ENCODE measurements at regions not wholly inside any gene's neighbourhood (a gene's known extent, or its start where the extent isn't known, plus 50 kb on each side); places are given as distances from the start of the nearest gene placed in this dataset.

DNA sequence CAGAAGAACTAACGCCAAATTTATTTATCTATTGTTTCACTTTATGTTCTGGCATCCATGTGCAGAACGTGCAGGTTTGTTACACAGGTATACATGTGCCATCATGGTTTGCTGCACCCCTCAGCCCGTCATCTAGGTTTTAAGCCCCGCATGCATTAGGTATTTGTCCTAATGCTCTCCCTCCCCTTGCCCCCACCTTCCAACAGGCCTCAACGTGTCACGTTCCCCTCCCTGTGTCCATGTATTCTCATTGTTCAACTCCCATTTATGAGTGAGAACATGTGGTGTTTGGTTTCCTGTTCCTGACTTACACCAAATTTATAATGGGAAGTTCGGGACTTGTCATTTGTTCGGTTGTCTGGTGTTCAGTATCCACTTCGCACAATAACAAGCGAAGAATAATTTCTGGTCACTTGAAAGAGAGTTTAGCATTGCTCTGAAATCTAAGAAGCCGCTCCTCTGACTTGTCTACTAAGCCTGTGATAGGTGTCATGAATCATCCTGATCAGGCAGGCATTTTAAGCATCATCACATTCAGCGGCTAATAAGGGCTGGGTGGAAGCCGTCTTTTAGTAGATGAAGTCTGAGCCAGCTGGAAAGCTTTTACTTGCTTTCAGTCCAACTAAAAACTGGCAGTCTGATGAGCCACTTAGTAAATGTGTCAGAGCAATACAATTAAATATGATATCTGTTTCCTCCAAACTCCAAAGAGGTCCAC lies 1065.7 kb upstream of the PABPC4L start:
- ChIA-PET RAD21 (ENCODE audit: low non-redundant PET in 1 of 2, low total read pairs in 2 of 2, uncharacterized antibody in 2 of 2, unreplicated experiment in 2 of 2) (no interaction called here), CTCF (no interaction called here), POLR2A (no interaction called here)
- H3K9me2 ChIP-seq (ENCODE audit: insufficient read depth): no peaks in the 10 kb centered on the region
- BruUV-seq (replicated peaks): no TSS peak
- no peak overlapping the region for H3K4me3 ChIP-seq (replicated peaks in 1 of 2; ENCODE audit: low read depth in 1 of 2, low read length in 2 of 2)
- H3K4me2 ChIP-seq (ENCODE audit: low read length): no peak overlapping the region
- no peak overlapping the region for H3K27ac ChIP-seq (ENCODE audit: low read depth, low read length)
- no peaks in the 10 kb centered on the region for H3K79me2 ChIP-seq (ENCODE audit: insufficient read depth, low read length)
- H4K20me1 ChIP-seq (ENCODE audit: insufficient read depth): no peaks in the 10 kb centered on the region
- H3K27me3 ChIP-seq (ENCODE audit: insufficient read depth, low read length): no peaks in the 10 kb centered on the region
- H3K9ac ChIP-seq (ENCODE audit: low read length): no peak overlapping the region
- no peaks in the 10 kb centered on the region for H3K9me3 ChIP-seq (ENCODE audit: control insufficient read depth in 1 of 2, insufficient read depth in 1 of 2, low read depth in 1 of 2, low read length in 2 of 2)
- no peaks in the 10 kb centered on the region for H3K4me1 ChIP-seq (ENCODE audit: control insufficient read depth in 1 of 2, insufficient read depth in 2 of 2, low read length in 2 of 2)
- no peaks in the 10 kb centered on the region for H3K36me3 ChIP-seq (ENCODE audit: control insufficient read depth in 1 of 2, insufficient read depth in 2 of 2, low read length in 2 of 2)
- no peak for ATAC-seq
- no peak for DNase-seq (ENCODE audit: low read depth, low spot score)
- no peak overlapping the region for H2AFZ ChIP-seq (ENCODE audit: low read depth, low read length, poor library complexity, severe bottlenecking)
- TF ChIP-seq YY1 (IDR thresholded peaks at IDR 0.05; ENCODE audit: extremely low read depth, insufficient replicate concordance, low read depth, low read length): no peak
- no peak for TF ChIP-seq SRF (IDR thresholded peaks at IDR 0.05; ENCODE audit: low read depth)
- no peak for TF ChIP-seq CBX3 (IDR thresholded peaks at IDR 0.05; ENCODE audit: low read depth)
- no peak for TF ChIP-seq POLR2A (IDR thresholded peaks at IDR 0.05; ENCODE audit: borderline replicate concordance, extremely low read depth, insufficient read depth, insufficient read length)
- TF ChIP-seq, protein P1, sequence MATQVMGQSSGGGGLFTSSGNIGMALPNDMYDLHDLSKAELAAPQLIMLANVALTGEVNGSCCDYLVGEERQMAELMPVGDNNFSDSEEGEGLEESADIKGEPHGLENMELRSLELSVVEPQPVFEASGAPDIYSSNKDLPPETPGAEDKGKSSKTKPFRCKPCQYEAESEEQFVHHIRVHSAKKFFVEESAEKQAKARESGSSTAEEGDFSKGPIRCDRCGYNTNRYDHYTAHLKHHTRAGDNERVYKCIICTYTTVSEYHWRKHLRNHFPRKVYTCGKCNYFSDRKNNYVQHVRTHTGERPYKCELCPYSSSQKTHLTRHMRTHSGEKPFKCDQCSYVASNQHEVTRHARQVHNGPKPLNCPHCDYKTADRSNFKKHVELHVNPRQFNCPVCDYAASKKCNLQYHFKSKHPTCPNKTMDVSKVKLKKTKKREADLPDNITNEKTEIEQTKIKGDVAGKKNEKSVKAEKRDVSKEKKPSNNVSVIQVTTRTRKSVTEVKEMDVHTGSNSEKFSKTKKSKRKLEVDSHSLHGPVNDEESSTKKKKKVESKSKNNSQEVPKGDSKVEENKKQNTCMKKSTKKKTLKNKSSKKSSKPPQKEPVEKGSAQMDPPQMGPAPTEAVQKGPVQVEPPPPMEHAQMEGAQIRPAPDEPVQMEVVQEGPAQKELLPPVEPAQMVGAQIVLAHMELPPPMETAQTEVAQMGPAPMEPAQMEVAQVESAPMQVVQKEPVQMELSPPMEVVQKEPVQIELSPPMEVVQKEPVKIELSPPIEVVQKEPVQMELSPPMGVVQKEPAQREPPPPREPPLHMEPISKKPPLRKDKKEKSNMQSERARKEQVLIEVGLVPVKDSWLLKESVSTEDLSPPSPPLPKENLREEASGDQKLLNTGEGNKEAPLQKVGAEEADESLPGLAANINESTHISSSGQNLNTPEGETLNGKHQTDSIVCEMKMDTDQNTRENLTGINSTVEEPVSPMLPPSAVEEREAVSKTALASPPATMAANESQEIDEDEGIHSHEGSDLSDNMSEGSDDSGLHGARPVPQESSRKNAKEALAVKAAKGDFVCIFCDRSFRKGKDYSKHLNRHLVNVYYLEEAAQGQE (IDR thresholded peaks at IDR 0.05; ENCODE audit: low read depth): no peak
- TF ChIP-seq, protein P2, sequence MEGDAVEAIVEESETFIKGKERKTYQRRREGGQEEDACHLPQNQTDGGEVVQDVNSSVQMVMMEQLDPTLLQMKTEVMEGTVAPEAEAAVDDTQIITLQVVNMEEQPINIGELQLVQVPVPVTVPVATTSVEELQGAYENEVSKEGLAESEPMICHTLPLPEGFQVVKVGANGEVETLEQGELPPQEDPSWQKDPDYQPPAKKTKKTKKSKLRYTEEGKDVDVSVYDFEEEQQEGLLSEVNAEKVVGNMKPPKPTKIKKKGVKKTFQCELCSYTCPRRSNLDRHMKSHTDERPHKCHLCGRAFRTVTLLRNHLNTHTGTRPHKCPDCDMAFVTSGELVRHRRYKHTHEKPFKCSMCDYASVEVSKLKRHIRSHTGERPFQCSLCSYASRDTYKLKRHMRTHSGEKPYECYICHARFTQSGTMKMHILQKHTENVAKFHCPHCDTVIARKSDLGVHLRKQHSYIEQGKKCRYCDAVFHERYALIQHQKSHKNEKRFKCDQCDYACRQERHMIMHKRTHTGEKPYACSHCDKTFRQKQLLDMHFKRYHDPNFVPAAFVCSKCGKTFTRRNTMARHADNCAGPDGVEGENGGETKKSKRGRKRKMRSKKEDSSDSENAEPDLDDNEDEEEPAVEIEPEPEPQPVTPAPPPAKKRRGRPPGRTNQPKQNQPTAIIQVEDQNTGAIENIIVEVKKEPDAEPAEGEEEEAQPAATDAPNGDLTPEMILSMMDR (IDR thresholded peaks at IDR 0.05 in 2 of 3, conservative IDR thresholded peaks at IDR 0.05 in 1 of 3; ENCODE audit: borderline replicate concordance in 1 of 3, insufficient read depth in 1 of 3, low read depth in 2 of 3, low read length in 2 of 3): no peak
- TF ChIP-seq EZH2phosphoT487 (IDR thresholded peaks at IDR 0.05; ENCODE audit: borderline replicate concordance): no peak
- intact Hi-C loops (cut with micrococcal nuclease): no loop called here

Data from HCT116 (cell line).